PC-3 (cell line): ENCODE measurements at regions not wholly inside any gene's neighbourhood (a gene's known extent, or its start where the extent isn't known, plus 50 kb on each side); places are given as distances from the start of the nearest gene placed in this dataset.

Experiments used
- EZH2phosphoT487 ChIP-seq: fragments of 300-600 bp; sonication (generic); IDR thresholded peaks from 2 replicates; pipeline ENCODE4 v1.6.1; 2018; ENCODE audit warnings: mild to moderate bottlenecking, antibody characterized with exemption, low read length, borderline replicate concordance
- TF ChIP-seq, protein P1 (sequence below): fragments of 300-600 bp; sonication (generic); conservative IDR thresholded peaks from 2 replicates; pipeline ENCODE4 v1.5.1; 2017; ENCODE audit warnings: antibody characterized with exemption, low read depth, mild to moderate bottlenecking, low read length

DNA sequence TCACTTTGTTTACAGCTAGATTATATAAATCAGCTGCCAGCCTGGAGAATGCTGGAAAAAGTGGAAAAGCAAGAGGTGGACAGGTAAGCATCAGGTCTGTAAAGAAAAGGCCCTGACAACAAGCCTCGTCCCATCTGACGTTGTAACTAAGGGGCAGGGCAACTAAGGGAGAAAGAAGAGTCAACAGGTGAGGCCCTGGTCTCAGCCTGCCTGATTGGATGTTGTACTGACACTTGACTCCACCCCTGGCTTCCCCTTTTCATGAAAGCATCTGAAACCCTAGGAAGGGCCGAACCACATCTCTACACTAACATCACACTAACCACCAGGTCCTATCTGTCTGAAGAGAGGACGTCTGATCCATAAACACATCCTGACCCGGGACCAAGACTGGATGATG, 357.6 kb upstream of the CFAP20DC start:
- TF ChIP-seq, protein P1, sequence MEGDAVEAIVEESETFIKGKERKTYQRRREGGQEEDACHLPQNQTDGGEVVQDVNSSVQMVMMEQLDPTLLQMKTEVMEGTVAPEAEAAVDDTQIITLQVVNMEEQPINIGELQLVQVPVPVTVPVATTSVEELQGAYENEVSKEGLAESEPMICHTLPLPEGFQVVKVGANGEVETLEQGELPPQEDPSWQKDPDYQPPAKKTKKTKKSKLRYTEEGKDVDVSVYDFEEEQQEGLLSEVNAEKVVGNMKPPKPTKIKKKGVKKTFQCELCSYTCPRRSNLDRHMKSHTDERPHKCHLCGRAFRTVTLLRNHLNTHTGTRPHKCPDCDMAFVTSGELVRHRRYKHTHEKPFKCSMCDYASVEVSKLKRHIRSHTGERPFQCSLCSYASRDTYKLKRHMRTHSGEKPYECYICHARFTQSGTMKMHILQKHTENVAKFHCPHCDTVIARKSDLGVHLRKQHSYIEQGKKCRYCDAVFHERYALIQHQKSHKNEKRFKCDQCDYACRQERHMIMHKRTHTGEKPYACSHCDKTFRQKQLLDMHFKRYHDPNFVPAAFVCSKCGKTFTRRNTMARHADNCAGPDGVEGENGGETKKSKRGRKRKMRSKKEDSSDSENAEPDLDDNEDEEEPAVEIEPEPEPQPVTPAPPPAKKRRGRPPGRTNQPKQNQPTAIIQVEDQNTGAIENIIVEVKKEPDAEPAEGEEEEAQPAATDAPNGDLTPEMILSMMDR: no peak
- TF ChIP-seq EZH2phosphoT487: no peak
